ENCODE measurements at regions not wholly inside any gene's neighbourhood (a gene's known extent, or its start where the extent isn't known, plus 50 kb on each side); places are given as distances from the start of the nearest gene placed in this dataset.

DNA sequence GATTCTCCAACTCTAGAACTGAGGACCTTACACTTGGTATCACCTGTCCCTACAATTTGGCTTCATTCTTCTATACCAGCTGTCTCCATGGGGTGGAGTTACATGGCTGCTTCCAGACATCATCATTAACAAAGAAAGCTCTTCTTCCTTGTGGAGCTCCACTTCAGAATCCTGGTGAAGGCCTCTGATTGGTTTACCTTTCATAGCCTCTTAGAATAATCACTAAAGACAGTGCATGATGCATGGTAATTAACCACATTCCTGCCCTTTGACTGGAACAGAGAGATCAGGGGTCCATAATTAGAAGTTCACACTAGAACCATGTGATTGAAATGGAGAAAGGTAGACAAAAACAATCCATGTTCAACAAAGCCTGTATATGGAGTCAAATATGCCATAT is 112.6 kb upstream of the ZNF827 start:
- TF ChIP-seq POLR2A (IDR thresholded peaks at IDR 0.05) = no peak
- TF ChIP-seq, protein P1, sequence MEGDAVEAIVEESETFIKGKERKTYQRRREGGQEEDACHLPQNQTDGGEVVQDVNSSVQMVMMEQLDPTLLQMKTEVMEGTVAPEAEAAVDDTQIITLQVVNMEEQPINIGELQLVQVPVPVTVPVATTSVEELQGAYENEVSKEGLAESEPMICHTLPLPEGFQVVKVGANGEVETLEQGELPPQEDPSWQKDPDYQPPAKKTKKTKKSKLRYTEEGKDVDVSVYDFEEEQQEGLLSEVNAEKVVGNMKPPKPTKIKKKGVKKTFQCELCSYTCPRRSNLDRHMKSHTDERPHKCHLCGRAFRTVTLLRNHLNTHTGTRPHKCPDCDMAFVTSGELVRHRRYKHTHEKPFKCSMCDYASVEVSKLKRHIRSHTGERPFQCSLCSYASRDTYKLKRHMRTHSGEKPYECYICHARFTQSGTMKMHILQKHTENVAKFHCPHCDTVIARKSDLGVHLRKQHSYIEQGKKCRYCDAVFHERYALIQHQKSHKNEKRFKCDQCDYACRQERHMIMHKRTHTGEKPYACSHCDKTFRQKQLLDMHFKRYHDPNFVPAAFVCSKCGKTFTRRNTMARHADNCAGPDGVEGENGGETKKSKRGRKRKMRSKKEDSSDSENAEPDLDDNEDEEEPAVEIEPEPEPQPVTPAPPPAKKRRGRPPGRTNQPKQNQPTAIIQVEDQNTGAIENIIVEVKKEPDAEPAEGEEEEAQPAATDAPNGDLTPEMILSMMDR (IDR thresholded peaks at IDR 0.05) = no peak
- no peak for TF ChIP-seq EP300 (IDR thresholded peaks at IDR 0.05)
- TF ChIP-seq POLR2AphosphoS5 (IDR thresholded peaks at IDR 0.05) = no peak

All from sigmoid colon (tissue), 4 donors.